MM.1S (cell line): ENCODE measurements at regions not wholly inside any gene's neighbourhood (a gene's known extent, or its start where the extent isn't known, plus 50 kb on each side); places are given as distances from the start of the nearest gene placed in this dataset.

ENCODE experiments used
- EZH2 ChIP-seq: fragments of 300-600 bp; sonication (generic); optimal IDR thresholded peaks from 2 replicates; pipeline ENCODE3; 2017; ENCODE audit warnings: low read depth, mild to moderate bottlenecking, antibody characterized with exemption, low read length, mixed read lengths
- TF ChIP-seq, protein P1 (sequence below): fragments of 300-600 bp; sonication (generic); IDR thresholded peaks from 2 replicates; pipeline ENCODE4 v1.5.1; 2016; ENCODE audit warnings: antibody characterized with exemption, low read length, mixed read lengths

DNA sequence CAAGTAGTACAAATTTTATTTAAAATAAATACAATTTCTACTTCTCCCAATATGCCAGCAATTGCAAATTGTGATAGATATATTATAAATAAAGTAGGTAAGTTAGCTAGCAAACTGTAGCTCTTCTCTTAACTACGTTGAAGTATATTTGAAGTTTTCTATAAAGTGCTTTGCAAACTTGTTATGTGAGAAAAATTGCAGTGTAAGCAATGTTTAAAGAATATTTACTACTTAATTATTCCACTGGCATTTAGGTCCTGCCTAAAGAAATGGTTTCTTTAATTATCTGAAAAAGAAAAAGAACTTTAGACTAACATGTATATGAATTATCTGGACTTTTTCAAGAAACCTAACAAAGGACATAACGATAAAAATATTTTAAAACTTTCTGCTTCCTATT lies 1350.0 kb upstream of the CDH9 start:
- TF ChIP-seq, protein P1, sequence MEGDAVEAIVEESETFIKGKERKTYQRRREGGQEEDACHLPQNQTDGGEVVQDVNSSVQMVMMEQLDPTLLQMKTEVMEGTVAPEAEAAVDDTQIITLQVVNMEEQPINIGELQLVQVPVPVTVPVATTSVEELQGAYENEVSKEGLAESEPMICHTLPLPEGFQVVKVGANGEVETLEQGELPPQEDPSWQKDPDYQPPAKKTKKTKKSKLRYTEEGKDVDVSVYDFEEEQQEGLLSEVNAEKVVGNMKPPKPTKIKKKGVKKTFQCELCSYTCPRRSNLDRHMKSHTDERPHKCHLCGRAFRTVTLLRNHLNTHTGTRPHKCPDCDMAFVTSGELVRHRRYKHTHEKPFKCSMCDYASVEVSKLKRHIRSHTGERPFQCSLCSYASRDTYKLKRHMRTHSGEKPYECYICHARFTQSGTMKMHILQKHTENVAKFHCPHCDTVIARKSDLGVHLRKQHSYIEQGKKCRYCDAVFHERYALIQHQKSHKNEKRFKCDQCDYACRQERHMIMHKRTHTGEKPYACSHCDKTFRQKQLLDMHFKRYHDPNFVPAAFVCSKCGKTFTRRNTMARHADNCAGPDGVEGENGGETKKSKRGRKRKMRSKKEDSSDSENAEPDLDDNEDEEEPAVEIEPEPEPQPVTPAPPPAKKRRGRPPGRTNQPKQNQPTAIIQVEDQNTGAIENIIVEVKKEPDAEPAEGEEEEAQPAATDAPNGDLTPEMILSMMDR: no peak
- no peak for TF ChIP-seq EZH2
